T-helper 17 cell (primary cell): ENCODE measurements at regions not wholly inside any gene's neighbourhood (a gene's known extent, or its start where the extent isn't known, plus 50 kb on each side); places are given as distances from the start of the nearest gene placed in this dataset.

Experiments used
- ATAC-seq: fragments of 150-1000 bp; cut with Tn5 transposase; 2 replicates; pipeline ENCODE4 v1.10.0; 2021; ENCODE audit warnings: mild to moderate bottlenecking, moderate library complexity
- DNase-seq, 3 donors: peaks; one replicate each; pipeline versions ENCODE4 v3.0.0 to v3.0.0-alpha.2; 2020 to 2021
- H3K9me3 ChIP-seq: one replicate; pipeline ENCODE4 v1.7.0; 2013; ENCODE audit warnings: low read length, mild to moderate bottlenecking; ENCODE audit not compliant: control insufficient read depth, poor library complexity, severe bottlenecking
- H3K27ac Mint-ChIP-seq: one replicate; pipeline ENCODE4 v1.8.0; 2022; ENCODE audit warnings: mild to moderate bottlenecking, moderate library complexity, mixed read lengths
- H3K27me3 Mint-ChIP-seq: one replicate; pipeline ENCODE4 v1.8.0; 2022; ENCODE audit warnings: mixed read lengths
- H3K36me3 Mint-ChIP-seq: one replicate; pipeline ENCODE4 v1.8.0; 2022; ENCODE audit warnings: low read depth, mixed read lengths
- H3K4me1 Mint-ChIP-seq: one replicate; pipeline ENCODE4 v1.8.0; 2022; ENCODE audit warnings: mild to moderate bottlenecking, mixed read lengths
- H3K4me3 Mint-ChIP-seq: one replicate; pipeline ENCODE4 v1.8.0; 2022; ENCODE audit warnings: mild to moderate bottlenecking, moderate library complexity, mixed read lengths

DNA sequence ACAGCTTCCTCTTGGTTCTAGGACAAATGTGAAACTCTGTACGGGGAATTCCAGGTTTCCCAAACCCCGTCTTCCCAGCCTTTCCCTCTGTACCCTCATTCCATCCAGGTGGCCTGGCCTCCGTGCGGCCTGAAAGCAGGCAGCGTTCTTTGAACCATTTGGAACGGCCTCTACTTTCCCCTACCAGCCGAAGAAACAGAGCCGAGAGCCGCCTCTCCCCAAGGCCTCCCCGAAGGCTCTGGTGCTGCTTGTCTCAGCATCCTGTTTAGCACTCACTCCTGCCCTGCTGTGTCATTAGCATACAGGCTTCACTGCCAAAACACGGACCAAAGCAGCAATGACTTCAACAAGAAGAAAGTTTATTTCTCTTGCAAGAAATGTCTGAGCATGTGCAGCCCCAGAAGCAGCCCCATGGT is 137.7 kb downstream of the HSD17B3 start:
- H3K27me3 Mint-ChIP-seq, result peaks cover 19% of the 10 kb centered on the region
- peaks cover 4% of the 10 kb centered on the region for H3K36me3 Mint-ChIP-seq
- no peak overlapping the region for H3K4me3 Mint-ChIP-seq
- DNase-seq (no peak), ATAC-seq (no peak)
- peaks cover 3% of the 10 kb centered on the region for H3K4me1 Mint-ChIP-seq
- no peaks in the 10 kb centered on the region for H3K9me3 ChIP-seq
- H3K27ac Mint-ChIP-seq, result no peak overlapping the region

GRCh38 chr9:96163712-96164111 is 138.3 kb downstream of the HSD17B3 start:
- Mint-ChIP-seq H3K4me3 (no peak overlapping the region), H3K27ac (no peak overlapping the region), H3K36me3 (peaks cover 4% of the 10 kb centered on the region), H3K27me3 (peaks cover 19% of the 10 kb centered on the region), H3K4me1 (peaks cover 4% of the 10 kb centered on the region)
- no peak for ATAC-seq
- no peak for DNase-seq
- H3K9me3 ChIP-seq, result no peaks in the 10 kb centered on the region

- H3K9me3 ChIP-seq, result no peaks in the 10 kb centered on the region
- H3K27ac Mint-ChIP-seq, result no peak overlapping the region
- no peak for ATAC-seq
- peaks cover 19% of the 10 kb centered on the region for H3K27me3 Mint-ChIP-seq
- peaks cover 5% of the 10 kb centered on the region for H3K4me1 Mint-ChIP-seq
- H3K4me3 Mint-ChIP-seq, result no peak overlapping the region
- no peak for DNase-seq
- peaks cover 4% of the 10 kb centered on the region for H3K36me3 Mint-ChIP-seq
Observed at GRCh38 chr9:96163161-96163560, 138.8 kb downstream of the HSD17B3 start.

- Mint-ChIP-seq H3K4me1 (peaks cover 3% of the 10 kb centered on the region), H3K27me3 (peaks cover 19% of the 10 kb centered on the region), H3K27ac (no peak overlapping the region), H3K4me3 (no peak overlapping the region), H3K36me3 (peaks cover 2% of the 10 kb centered on the region)
- no peaks in the 10 kb centered on the region for H3K9me3 ChIP-seq
- ATAC-seq (no peak), DNase-seq (no peak)
Observed at GRCh38 chr9:96161819-96162218, 140.2 kb downstream of the HSD17B3 start.

- H3K9me3 ChIP-seq, result no peaks in the 10 kb centered on the region
- H3K4me1 Mint-ChIP-seq, result peaks cover 3% of the 10 kb centered on the region
- H3K4me3 Mint-ChIP-seq, result no peak overlapping the region
- H3K27ac Mint-ChIP-seq, result no peak overlapping the region
- ATAC-seq (no peak), DNase-seq (no peak)
- H3K27me3 Mint-ChIP-seq, result peaks cover 28% of the 10 kb centered on the region
- H3K36me3 Mint-ChIP-seq, result peaks cover 2% of the 10 kb centered on the region
Observed at GRCh38 chr9:96160866-96161265, 141.1 kb downstream of the HSD17B3 start.

DNA sequence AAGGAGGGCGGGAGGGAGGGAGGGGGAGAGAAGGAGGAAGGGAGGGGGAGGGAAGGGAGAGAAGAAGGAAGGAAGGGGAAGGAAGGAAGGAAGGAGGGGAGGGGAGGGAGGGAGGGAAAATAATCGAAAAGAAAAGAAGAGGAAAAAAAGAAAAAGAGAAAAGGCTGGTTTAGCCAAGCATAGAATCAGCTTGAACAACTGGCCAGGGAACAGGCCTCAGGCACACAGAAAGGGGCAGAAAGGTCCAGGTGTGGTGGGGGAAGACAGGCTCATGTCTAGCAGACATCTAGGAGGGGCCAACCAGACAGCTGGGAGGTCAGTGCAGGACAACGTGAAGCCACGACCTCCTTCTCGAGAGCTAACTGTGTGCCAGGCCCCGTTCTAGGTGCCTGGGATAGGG is 141.8 kb downstream of the HSD17B3 start:
- Mint-ChIP-seq H3K27me3 (peaks cover 29% of the 10 kb centered on the region), H3K36me3 (peaks cover 2% of the 10 kb centered on the region), H3K4me1 (peaks cover 3% of the 10 kb centered on the region), H3K4me3 (no peak overlapping the region), H3K27ac (no peak overlapping the region)
- ATAC-seq, result no peak
- no peaks in the 10 kb centered on the region for H3K9me3 ChIP-seq
- no peak for DNase-seq

GRCh38 chr9:96159596-96159995 is 142.4 kb downstream of the HSD17B3 start:
- DNase-seq (no peak), ATAC-seq (no peak)
- no peak overlapping the region for H3K27ac Mint-ChIP-seq
- H3K4me1 Mint-ChIP-seq, result peaks cover 3% of the 10 kb centered on the region
- H3K36me3 Mint-ChIP-seq, result peaks cover 2% of the 10 kb centered on the region
- H3K27me3 Mint-ChIP-seq, result peaks cover 29% of the 10 kb centered on the region
- no peak overlapping the region for H3K4me3 Mint-ChIP-seq
- H3K9me3 ChIP-seq, result no peaks in the 10 kb centered on the region

DNA sequence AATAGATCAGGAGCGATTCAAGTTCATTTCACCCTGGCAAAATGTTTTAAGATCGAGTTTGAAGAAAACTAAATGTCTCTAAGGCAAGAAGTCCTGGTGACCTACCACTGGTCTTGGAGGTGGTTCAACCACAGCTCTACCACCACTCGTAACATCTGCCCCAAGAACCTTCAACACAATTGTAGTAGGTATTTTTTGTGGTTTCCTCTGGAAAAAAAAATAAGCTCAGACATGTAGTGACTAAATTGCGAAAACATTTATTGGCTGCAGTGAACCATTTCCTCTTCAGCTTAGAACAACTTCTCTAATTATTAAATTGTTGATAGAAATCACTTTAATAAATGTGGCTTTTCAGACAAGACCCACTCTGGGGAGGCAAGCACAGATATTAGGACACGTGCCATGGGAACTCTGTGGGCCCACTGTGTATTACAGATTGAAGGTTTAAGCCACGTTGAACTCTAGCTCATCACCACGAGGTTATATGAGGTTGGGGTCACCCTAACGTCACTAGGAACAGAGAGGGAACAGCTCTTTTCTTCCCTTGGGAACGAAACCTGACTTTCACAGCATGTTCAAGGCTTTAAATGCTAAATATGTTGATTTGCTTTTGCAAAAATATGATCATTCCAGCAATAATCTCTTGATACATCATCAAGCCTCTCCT is 142.9 kb downstream of the HSD17B3 start:
- ATAC-seq, result no peak
- no peak for DNase-seq
- H3K4me3 Mint-ChIP-seq, result no peak overlapping the region
- H3K36me3 Mint-ChIP-seq, result peaks cover 2% of the 10 kb centered on the region
- H3K4me1 Mint-ChIP-seq, result peaks cover 3% of the 10 kb centered on the region
- peaks cover 24% of the 10 kb centered on the region for H3K27me3 Mint-ChIP-seq
- no peak overlapping the region for H3K27ac Mint-ChIP-seq
- H3K9me3 ChIP-seq, result no peaks in the 10 kb centered on the region

GRCh38 chr9:96158147-96158546 is 143.8 kb downstream of the HSD17B3 start:
- peaks cover 2% of the 10 kb centered on the region for H3K36me3 Mint-ChIP-seq
- peaks cover 26% of the 10 kb centered on the region for H3K27me3 Mint-ChIP-seq
- H3K27ac Mint-ChIP-seq, result no peak overlapping the region

DNA sequence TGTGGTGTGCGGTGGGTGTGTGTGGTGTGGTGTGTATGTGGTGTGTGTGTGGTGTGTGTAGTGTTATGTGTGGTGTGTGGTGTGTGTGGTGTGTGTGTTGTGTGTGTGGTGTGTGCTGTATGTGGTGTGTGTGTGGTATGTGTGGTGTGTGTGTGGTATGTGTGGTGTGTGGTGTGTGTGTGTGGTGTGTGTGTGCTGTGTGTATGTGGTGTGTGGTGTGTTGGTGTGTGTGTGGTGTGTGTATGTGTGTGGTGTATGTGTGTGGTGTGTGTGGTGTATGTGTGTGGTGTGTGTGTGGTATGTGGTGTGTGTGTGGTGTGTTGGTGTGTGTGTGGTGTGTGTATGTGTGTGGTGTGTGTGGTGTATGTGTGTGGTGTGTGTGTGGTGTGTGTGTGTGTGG is 144.3 kb downstream of the HSD17B3 start:
- H3K27ac Mint-ChIP-seq, result no peak overlapping the region
- H3K4me1 Mint-ChIP-seq, result peaks cover 3% of the 10 kb centered on the region
- peaks cover 30% of the 10 kb centered on the region for H3K27me3 Mint-ChIP-seq
- no peak overlapping the region for H3K4me3 Mint-ChIP-seq
- ATAC-seq (no peak), DNase-seq (no peak)
- peaks cover 2% of the 10 kb centered on the region for H3K36me3 Mint-ChIP-seq
- H3K9me3 ChIP-seq, result no peaks in the 10 kb centered on the region

More at GRCh38 chr9:96158147-96158546, 143.8 kb downstream of the HSD17B3 start:
- no peak overlapping the region for H3K4me3 Mint-ChIP-seq
- DNase-seq (no peak), ATAC-seq (no peak)
- H3K4me1 Mint-ChIP-seq, result peaks cover 3% of the 10 kb centered on the region
- no peaks in the 10 kb centered on the region for H3K9me3 ChIP-seq

DNA sequence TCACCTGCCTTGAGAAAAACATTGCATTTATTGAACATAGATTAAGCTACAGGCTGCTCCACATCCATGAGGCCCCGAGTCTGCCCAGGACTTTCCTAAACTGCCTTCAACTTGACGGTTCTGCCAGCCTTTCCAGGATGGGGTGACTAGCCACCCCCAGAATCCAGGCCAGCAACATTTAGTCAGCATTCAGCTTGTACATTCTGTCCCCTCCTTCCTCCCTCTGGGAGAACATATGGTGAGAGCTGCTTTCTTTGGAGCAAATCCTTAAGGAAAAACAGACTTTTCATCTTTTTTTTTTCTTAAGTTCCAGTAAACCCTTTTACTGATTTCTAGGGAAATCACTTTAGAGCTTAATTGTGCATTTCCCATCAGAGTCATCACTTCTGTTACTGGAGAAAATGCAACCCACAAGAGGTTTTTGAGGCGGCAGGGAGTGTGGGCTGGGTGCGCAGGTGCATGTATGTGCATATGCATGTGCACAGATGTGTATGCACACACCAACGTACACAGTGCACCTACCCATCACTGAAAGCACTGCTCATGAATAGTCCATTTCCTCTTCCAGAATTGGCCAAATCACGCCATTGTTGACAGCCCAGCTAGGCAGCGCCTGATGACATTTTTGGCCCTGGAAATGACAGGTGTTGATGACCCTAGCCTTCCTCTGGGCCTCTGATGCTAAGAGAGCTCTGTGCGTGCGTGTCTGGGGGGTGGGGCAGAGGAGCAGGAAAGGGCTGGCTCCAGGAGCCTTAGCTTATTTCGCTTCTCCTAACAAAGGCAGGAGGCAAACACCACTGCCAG is 145.6 kb downstream of the HSD17B3 start:
- no peak overlapping the region for H3K27ac Mint-ChIP-seq

DNA sequence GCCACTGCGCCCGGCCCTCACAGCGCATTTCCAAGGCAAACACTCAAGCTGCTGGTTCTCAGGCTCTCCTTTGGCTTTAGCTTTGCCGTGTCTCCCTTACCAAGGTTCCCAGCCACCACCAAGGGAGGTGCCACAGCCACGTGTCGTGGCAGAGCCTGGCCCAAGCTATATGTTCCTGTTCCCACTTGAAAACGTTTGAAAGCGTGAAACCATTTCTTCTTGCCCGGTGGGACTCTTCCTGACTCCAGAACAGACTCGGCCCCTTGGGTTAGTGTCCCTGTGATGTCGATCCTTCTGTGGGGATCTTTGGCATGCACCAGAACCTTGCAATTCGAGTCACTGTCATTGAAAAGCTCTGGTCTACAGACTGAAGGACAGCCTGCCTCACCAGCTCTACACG is 147.9 kb downstream of the HSD17B3 start:
- peaks cover 30% of the 10 kb centered on the region for H3K27me3 Mint-ChIP-seq
- H3K4me3 Mint-ChIP-seq, result no peak overlapping the region
- no peaks in the 10 kb centered on the region for H3K36me3 Mint-ChIP-seq
- peaks cover 13% of the 10 kb centered on the region for H3K4me1 Mint-ChIP-seq
- H3K9me3 ChIP-seq, result no peaks in the 10 kb centered on the region
- DNase-seq, result no peak
- no peak for ATAC-seq
- no peak overlapping the region for H3K27ac Mint-ChIP-seq

More for the DNA sequence above, 145.6 kb downstream of the HSD17B3 start:
- peaks cover 3% of the 10 kb centered on the region for H3K4me1 Mint-ChIP-seq
- H3K4me3 Mint-ChIP-seq, result no peak overlapping the region
- H3K36me3 Mint-ChIP-seq, result peaks cover 1% of the 10 kb centered on the region
- ATAC-seq (no peak), DNase-seq (no peak)
- peaks cover 30% of the 10 kb centered on the region for H3K27me3 Mint-ChIP-seq
- H3K9me3 ChIP-seq, result no peaks in the 10 kb centered on the region

DNA sequence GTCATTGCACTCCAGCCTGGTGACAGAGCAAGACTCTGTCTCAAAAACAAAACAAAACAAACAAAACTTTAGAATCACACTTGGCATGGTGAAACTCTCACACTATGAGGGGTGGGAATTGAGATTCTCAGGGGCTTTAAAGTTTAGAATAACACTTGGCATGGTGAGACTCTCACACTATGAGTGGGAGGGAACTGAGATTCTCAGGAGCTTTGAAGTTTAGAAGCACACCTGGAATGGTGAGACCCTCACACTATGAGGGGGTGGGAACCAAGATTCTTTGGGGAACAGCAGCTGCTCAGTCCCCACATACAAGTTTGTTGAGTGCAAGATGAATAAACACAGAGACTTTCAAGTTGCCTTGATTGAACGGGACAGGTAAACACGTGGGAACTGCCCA is 149.4 kb downstream of the HSD17B3 start:
- H3K27ac Mint-ChIP-seq, result no peak overlapping the region
- peaks cover 10% of the 10 kb centered on the region for H3K4me1 Mint-ChIP-seq
- DNase-seq (no peak), ATAC-seq (no peak)
- H3K9me3 ChIP-seq, result no peaks in the 10 kb centered on the region
- no peak overlapping the region for H3K4me3 Mint-ChIP-seq
- H3K36me3 Mint-ChIP-seq, result no peaks in the 10 kb centered on the region
- peaks cover 22% of the 10 kb centered on the region for H3K27me3 Mint-ChIP-seq
